Left forelimb (tissue), 1 donor: ENCODE measurements at regions not wholly inside any gene's neighbourhood (a gene's known extent, or its start where the extent isn't known, plus 50 kb on each side); places are given as distances from the start of the nearest gene placed in this dataset.

Experiments used
- DNase-seq: peaks from one replicate; pipeline ENCODE4 v3.0.0-alpha.2; 2018; ENCODE audit warnings: low spot score

- no peak for DNase-seq
Measured at GRCh38 chr17:73724341-73724740, 80.1 kb upstream of the SDK2 start.

GRCh38 chr17:73724990-73725389 is 80.7 kb upstream of the SDK2 start:
- DNase-seq: no peak

GRCh38 chr17:73725794-73726515 is 81.7 kb upstream of the SDK2 start:
- no peak for DNase-seq

GRCh38 chr17:73727941-73728340 is 83.7 kb upstream of the SDK2 start:
- DNase-seq: no peak

- DNase-seq: no peak
Measured at GRCh38 chr17:73729101-73729500, 84.9 kb upstream of the SDK2 start.

- no peak for DNase-seq
Measured at GRCh38 chr17:73731733-73732132, 87.5 kb upstream of the SDK2 start.

- DNase-seq: no peak
Measured at GRCh38 chr17:73733517-73733916, 89.3 kb upstream of the SDK2 start.

GRCh38 chr17:73735245-73735644 is 91.0 kb upstream of the SDK2 start:
- no peak for DNase-seq

GRCh38 chr17:73738751-73739575 is 94.7 kb upstream of the SDK2 start:
- DNase-seq: no peak

- DNase-seq: no peak
Measured at GRCh38 chr17:73740370-73740769, 96.1 kb upstream of the SDK2 start.

GRCh38 chr17:73742948-73743381 is 98.7 kb upstream of the SDK2 start:
- no peak for DNase-seq

GRCh38 chr17:73743518-73744201 is 99.4 kb upstream of the SDK2 start:
- DNase-seq: no peak

GRCh38 chr17:73744411-73744810 is 100.2 kb upstream of the SDK2 start:
- no peak for DNase-seq

GRCh38 chr17:73746314-73747073 is 102.2 kb upstream of the SDK2 start:
- DNase-seq: no peak

- DNase-seq: no peak
Measured at GRCh38 chr17:73747221-73748002, 103.2 kb upstream of the SDK2 start.

- DNase-seq: no peak
Measured at GRCh38 chr17:73748508-73748907, 104.3 kb upstream of the SDK2 start.

- no peak for DNase-seq
Measured at GRCh38 chr17:73749337-73749823, 105.1 kb upstream of the SDK2 start.

GRCh38 chr17:73749928-73750605 is 105.8 kb upstream of the SDK2 start:
- no peak for DNase-seq

GRCh38 chr17:73750975-73751374 is 106.7 kb upstream of the SDK2 start:
- no peak for DNase-seq

GRCh38 chr17:73753751-73754496 is 109.7 kb upstream of the SDK2 start:
- DNase-seq: no peak
